SKM-1 treated with dmso at 0.1 percent for 144 hours (cell line): ENCODE measurements at regions not wholly inside any gene's neighbourhood (a gene's known extent, or its start where the extent isn't known, plus 50 kb on each side); places are given as distances from the start of the nearest gene placed in this dataset.

ENCODE experiments used
- DNase-seq: peaks from one replicate; lab custom pipeline; 2025; ENCODE audit not compliant: unreplicated experiment; lab: John Stamatoyannopoulos, UW

DNA sequence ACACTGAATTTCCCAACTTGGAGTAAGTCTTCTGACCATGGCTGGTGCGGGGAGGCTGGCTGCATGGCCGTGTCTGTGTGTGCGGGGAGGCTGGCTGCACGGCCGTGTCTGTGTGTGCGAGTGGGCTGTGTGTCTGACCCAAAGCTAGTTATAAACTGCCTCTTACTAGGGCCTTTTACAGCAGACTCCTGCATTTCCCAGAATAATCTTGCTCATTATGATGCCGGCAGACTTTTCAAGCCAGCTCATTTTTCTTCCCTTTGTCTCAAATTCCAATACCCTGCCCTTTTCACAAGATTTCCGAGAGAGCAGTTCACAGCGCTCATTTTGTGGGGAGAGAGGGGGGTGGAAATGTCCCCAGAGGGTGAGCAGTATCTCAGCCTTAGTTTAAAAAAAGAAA, 470.7 kb upstream of the BRINP1 start:
- no peak for DNase-seq

DNA sequence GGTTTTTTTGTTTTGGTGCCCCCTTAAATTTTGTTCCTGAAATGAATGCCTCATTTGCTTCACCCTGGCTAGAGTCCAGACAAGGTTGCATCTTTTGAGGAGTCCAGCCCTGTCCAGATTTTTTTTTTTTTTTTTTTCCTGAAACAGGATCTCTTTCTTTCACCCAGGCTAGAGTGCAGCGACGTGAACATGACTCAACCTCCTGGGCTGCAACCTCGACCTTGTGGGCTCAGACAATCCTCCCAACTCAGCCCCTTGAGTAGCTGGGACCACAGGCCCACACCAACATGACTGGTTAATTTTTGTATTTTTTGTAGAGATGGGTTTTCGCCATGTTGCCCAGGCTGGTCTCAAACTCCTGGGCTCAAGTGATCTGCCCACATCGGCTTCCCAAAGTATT, 469.0 kb upstream of the BRINP1 start:
- no peak for DNase-seq

DNA sequence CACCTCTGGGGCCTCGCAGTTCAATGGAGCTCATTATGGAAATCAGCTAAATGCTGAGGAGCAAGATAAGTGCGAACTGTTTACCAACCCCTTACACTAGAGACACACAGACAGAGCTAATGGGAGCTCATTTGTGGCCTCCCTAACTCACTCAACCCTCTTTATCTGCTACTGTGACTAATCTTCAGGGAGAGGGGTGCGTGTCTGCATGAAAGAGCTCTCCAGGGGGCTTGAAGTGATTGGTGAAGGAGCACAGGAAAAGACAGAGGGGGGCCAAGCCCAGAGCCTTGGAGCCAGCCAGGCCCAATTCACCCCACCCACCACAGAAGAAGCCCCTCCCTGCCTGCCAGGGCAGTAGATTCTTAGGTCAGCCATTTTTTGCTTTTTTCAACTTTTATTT, 466.8 kb upstream of the BRINP1 start:
- no peak for DNase-seq

DNA sequence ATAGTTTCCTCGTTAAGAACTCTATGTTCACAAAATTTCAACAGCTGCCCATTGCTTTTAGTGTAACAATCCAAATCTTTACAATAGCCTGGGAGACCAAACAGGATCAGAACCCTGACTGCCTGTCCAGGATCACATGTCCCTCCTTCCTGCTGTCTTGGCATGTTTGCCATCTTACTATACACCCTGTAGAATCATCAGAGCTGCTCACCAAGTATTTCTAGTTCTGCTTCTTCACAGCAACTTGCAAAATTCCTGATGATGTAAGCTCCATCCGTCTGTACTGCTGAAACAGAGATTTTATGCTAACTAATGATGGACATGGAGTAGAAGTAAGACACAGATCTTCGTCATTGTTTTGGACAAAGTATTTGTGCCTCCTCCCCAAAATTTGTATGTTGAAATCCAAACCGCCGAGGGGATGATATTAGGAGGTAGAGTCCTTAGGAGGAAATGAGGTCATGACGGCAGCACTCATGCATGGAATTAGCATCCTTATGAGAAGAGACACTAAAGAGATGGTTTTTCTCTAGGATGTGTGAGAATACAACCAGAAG, 464.9 kb upstream of the BRINP1 start:
- no peak for DNase-seq

DNA sequence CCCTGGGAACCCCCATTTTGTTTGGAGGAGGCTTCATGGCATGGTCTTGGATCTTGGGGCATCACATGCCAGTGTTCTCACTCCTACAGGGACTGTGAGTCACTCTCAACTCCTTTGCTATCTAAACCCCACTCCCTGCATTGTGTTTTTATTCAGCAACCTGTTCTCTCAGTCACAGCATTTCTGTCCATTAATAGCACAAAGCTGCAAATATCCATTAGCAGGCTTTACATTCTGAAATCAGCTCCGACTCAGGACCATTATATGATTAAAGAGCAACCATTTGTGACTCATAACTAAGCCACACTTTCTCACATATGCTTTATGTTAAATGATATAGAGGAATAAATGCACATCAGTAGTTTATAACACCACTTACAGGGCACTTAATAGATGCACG, 462.1 kb upstream of the BRINP1 start:
- no peak for DNase-seq

DNA sequence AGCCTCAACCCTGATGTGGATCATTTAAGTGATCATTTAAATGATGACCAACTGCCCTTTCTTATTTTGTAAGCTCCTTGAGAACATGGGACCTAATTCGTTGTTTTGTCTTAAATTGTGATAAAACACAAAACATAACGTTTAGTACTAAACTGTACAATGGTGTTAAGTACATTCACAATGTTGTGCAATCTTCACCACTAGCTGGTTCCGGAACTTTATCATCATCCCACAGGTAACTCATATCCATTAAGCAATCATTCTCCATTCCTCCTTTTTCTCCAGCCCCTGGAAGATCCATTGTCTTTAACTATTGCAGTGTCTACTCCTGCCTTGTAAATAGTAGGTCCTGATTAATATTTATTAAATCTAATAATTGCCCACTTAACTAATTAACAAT, 460.5 kb upstream of the BRINP1 start:
- no peak for DNase-seq

DNA sequence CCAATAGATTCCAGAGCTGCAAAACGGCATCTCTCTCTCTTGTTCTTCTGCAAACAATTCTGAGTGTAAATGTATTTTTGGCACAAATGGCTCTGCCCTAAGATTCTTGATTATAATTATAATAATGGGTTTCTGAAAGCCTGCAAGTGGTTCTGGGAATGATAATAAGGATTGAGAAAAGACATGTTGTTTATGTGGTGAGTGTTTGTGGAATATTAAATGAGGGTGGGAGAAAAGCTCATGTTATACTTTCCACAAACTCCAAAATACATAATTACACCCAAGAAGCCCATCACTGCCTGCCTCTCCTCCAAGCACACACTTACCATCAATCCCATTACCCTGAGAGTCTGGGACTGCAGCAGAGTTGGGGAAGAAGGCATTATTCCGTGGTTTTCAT, 460.0 kb upstream of the BRINP1 start:
- DNase-seq, result no peak

DNA sequence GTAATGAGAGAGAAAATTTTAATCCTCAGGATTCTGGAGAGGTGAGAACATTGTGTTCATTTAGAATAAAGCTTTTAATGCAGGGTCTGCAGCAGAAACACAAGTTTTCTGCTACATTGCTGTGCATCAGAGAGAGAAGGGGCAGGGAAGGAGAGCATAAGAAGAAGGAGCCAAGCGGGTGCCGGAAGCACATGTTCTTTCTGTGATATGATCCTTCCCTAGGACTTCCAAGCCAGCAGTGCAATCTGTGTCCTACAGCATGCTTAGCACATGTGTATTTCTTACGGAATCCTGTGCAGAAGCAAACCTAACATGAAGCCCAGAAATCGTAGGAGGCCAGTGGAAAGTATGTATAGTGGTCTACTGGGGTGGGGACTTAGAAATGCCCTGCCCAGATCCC, 458.3 kb upstream of the BRINP1 start:
- no peak for DNase-seq

DNA sequence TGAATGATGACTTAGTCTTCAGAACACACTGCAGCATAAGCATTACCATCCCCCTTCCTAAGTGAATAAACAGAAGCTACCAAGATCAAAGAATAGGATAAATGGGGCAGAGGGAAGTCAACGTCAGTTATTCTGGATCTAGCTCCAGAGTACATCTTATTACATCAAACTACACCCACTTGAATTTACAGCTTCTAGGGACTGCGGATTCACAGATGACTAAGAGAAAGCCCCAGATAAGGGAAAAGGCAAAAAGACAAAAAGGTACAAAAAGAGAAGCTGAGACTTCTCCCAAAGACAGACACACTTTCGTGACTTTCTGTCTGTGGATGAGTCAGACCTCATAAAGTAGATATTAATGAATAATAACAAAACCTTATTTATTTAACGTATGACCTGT, 457.9 kb upstream of the BRINP1 start:
- DNase-seq, result no peak

DNA sequence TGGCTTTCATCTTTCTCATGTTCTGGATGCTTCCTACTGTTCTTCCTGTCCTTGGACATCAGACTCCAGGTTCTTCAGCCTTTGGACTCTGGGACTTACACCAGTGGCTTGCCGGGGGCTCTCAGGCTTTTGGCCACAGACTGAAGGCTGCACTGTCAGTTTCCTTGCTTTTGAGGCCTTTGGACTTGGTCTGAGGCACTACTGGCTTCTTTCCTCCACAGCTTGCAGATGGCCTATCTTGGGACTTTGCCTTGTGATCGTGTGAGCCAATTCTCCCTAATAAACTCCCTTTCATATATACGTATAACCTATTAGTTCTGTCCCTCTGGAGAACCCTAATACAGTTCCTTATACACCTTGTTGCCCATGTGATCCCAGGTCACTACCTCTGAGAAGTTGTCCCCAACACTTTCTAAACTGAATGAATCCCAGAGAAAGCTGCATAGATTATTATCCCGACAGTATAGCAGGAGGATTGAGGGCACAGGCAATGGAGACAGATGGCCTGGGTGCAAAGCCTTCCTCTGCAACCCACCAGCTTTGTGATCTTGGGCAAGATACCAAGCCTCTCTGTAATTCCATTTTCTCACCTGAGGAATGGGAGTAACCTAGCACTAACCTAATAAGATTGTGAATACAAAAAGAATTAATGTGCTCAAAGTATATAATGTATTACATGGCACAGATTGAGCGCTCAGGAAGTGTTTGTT, 449.6 kb upstream of the BRINP1 start:
- no peak for DNase-seq

DNA sequence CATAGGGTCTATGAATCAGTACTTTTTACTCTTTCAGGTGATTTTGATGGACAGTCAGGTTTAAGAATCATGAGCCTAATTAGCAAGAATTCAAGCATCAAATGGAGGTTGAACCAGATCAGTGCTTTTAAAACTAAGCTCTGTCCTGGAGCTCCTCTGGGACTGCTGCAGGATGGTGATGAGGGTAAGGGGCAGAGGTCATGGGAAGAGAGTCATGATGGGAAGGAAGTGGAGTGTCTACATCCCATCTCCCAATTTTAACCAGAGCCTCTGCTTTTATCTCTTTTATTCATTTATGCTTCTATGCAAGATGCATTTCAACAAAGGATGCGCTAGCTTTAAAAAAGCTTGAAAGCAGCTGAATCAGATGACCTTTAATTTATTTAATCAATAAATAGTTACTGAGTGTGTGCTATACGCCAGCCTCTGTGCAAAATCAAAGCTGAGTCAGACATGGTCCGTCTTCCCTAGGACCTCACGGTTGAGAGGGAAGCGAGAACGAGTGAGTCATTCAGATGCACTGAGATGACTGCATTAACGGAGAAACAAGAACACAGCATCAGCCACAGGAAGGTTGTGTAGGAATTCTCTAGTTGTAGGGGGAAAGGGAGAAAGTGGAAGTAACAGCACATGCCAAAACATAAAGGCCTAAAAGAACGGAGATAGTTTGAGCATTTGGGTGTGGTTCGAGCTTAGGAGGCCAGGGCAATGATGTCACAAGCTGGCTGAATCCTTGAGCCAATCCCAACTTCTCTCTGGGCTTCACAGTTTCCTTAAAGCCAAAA, 441.6 kb upstream of the BRINP1 start:
- no peak for DNase-seq

DNA sequence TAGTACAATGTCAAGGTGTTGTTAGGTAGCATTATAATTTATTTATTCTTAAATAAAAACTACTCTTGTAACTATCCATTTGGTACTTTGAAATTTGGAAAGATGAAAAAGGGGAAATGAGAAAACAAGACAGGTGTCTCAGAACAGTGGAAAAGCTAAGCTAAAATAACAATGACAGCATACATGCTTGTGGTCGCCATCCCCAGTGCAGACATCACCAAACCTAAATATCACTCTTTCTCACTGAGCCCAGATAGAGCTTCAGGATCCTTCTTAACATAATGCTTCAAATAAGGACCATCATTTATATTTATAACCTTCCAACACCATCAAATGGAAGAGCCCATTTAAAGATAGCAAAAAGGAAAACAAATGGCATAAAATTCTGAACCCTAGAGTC, 434.4 kb upstream of the BRINP1 start:
- DNase-seq, result no peak

DNA sequence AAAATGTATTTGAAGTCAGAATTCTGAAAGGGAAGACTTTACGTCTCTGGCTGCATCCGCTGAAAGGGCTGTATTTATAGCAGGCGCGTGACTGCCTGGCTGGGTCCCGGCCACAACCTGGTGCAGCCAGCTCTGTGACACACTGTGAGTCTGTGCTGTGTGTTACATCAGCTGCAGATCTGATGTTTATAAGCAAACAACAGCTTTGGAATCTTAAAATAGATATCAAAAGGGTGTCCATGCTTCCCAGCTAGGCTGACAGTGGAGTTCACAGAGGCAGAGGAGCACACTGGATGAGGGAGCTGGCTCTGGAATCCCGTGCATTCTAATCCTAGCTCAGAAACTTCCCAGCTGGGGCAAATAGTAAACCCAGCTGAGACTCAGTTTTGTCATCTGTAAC, 433.4 kb upstream of the BRINP1 start:
- DNase-seq, result no peak

DNA sequence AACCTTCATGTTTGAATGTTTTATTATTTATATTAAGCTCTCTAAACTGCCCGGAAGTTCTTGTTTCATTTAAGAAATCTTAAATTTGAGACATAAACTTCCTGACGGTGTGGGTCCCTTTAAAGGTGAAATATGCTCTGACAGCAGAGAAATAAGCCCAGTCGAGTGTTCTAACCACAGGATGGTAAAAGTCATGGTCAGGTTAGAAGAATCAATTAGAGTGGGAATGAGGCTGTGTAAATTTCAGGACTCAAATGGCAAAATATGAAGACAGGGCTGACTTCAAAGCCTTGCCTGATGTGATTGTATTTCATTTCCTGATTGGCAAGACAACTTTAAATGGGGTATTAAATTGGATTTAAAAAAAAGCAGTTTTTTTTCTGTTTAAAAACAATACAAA, 432.9 kb upstream of the BRINP1 start:
- no peak for DNase-seq

DNA sequence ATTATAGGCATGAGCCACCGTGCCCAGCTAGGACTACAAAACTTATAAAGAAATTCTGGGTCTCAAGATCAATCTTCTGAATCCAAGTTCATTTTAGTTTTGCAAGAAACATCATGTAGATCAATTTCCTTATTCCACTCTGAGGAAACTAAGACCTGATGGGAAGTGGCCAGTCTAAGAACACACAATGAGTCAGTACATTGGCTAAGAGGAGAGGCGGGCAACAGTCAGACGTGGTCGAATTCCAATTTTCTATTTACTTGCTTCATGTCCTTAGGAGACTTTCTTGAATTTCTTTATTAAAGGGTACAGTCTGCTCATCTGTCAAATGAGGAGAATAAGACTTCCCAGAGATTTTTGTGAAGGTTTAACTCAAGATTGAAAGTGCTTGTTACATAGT, 432.1 kb upstream of the BRINP1 start:
- DNase-seq, result no peak

DNA sequence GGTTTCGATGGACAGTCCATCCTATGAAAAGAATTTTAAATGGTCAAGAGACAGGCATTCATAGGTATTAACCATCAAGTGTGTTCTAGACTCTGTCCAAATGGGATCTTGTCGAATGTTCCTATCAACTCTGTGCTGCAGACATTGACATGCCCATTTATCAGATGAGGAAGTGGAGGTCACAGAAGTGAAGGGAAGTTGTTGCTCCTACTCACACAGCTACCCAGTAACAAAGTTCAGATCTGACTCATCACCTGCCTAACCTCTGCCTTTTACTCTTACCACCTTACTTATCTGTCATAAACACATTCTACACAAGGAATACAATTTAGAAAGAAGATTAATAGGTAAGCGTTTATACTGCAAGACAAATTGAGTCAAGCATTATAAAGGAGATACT, 426.2 kb upstream of the BRINP1 start:
- no peak for DNase-seq

DNA sequence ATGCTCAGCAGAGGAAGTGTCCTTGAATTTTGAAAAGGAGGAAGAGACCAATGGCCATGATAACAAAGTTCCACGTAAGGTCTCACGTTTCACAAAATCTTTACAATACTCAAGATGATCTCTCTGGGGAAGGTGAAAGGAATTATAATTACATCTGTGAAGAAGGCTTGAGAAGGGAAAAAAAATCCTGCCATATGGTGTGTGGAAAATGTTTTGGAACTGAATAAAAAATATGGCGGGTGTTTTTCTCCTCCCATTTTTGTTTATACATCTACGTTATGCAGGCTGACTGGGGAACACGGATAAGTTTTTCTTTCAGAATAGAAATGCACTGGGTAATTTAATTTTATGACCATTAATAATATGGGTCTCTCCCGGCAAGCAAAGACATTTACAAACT, 425.6 kb upstream of the BRINP1 start:
- DNase-seq, result no peak

DNA sequence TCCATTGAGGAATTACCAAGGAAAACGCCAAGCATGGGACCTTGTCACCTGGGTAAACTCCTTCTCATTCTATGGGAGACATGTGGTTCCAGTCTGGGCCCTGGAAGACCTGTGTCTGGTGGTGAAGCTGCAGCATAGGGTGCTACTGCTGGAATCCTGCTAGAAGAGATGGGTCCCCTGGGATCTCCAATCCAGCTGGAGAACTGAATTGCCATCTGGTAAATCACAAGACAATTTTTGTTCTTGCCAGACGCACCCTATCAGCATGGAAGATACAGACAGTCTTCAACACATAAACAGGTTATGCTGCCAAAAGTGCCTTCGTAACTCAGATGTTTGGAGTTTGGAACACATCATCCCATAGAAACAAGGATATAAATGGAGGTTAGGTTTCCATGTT, 424.0 kb upstream of the BRINP1 start:
- no peak for DNase-seq

DNA sequence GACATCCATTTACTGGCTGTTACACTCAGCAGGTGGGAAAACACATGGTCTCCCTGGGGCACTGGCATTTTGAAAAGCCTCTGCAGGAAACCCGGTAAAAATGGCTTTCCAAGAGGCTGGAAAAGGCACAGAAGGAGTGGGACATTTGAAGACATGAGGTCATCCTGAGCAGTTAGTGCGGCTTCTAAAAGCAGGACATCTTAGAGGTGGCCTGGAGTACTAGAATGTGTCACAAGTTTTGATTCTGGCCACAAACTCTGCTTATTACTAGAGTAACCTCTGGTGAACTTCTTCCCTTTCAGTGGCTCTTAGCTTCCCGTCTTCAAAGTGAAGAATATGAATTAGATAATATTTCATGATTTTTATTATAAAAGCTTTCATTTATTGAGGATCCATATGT, 423.0 kb upstream of the BRINP1 start:
- DNase-seq, result no peak

DNA sequence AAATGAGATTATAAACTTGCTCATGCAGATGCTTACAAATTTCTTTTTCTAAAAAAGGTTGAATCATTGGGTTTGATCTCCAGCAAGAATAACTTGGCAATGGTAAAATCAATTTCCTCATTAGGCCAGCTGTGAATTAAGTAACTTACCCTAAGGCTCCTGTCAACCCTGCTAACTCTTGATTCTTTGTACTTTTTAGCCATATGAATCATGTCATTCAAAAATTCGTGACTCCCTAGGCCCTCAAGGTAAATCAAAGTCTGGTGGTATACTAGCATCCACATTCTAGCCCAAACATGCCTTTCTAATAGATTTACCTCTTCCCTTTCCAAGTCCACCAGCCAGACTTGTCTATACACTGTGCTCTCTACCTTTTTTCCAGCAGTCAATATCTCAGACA, 420.8 kb upstream of the BRINP1 start:
- DNase-seq, result no peak

DNA sequence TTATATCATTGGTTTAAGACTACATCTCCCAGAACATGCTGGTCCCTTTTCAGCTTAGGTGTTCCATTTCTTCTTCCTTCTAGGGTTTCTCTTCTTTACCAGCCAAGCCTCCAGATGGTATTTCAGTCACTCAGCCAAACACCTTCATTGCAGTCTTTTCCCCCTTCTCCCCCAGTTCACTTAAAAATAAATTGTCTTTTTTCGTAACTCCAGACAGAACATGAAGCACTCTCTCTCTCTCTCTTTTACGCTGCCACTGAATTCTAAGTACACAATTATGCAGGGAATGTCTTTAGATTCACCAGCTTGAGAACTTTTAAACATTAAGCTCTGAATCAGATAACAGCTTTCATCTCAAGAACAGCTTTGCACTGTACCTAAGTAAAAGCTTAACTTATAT, 419.7 kb upstream of the BRINP1 start:
- DNase-seq, result no peak

DNA sequence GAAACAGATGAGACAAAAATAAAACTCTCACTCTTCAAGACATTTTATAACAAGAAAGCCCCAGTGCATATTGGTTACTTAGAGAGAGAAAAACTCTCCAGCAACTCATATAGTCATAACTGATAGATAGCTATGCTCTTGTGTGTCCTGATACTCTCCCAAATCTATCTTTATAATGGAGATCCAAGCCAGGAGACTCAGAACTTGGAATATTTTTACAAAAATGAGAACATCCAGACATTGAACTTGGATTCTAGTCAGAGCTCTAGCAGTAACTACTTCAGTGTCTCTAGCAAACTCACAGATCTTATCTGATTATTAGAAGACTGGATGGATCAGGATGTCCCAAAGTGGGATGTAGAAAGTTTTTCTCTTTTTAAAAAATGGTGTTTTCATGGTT, 412.7 kb upstream of the BRINP1 start:
- no peak for DNase-seq

DNA sequence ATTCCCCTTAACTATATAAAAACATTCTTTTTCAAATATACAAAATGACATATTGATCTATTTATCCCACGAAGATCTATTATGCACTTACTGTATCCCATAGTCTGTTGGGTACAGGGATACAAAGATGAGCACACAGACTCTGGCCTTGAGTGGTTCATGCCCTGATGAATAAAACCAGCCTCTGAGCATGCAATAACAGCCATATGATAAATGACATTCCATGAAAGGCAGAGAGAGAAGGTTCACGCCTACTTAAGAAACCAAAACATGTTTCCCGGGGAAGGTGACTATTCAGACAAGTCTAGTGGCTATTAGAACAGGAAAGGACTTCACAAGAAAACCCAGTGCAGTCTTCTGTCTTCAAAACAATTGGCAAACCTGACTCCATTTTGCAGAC, 406.2 kb upstream of the BRINP1 start:
- DNase-seq, result no peak
